ENCODE measurements at regions not wholly inside any gene's neighbourhood (a gene's known extent, or its start where the extent isn't known, plus 50 kb on each side); places are given as distances from the start of the nearest gene placed in this dataset.

DNA sequence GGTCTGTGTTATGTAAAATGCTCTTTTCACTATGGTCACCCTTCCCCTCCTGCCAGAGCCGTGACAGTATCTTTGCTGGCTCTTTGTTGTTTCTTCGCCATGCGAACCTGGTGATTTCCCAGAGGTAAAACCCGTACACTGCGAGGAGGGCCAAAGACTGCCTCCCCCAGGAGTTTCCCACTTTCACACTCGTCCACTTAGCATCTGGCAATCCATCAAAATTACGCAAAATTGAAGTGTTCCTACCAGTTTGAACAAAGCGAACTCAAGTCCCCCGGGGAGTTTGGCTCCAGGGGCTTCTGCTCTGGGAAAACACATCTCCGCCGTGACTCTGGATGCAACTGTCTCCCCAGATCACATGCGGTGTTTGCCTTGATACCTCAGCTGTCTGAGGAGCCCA, 239.9 kb downstream of the FAM43A start:
- DNase-seq (ENCODE audit: low read depth) = no peak

DNA sequence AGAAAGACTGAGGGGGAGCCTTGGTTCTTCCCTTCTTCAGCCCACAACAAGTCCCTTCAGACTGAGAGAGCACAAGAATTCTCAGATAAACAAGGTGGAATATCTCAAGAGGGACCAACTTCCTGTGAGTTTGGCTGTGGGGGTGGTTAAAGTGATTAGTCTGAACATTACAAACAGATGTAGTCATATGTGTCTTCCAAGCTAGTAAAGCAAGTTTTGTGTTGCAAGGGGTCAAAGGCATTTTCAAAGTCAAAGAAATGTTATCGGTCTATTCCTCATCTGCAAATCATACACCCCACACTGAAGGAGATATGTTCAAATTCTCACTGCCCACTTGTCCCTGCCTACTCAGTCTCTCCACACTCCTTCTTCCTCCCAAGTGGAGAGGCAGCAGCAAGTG, 242.5 kb downstream of the FAM43A start:
- DNase-seq (ENCODE audit: low read depth) = no peak

GRCh38 chr3:194928831-194929577, 243.3 kb downstream of the FAM43A start:
- DNase-seq (ENCODE audit: low read depth) = no peak

DNA sequence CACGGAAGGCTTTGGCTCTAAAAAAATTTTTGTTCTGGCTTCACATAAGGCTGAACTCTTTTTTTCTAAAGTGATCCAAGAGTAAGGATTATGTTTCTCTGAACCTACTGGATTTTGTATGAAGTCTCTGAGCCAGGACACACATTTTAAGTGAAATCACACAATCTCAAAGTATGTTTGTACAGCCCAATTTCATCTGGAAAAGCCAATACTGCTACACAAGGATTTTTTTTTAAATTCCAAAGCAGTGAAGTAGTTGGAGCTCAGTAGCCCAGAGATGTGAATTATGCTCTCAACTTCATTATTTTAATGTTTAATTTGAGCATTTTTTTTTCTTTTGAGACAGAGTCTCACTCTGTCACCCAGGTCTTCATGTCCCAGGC, 243.9 kb downstream of the FAM43A start:
- DNase-seq (ENCODE audit: low read depth) = no peak

DNA sequence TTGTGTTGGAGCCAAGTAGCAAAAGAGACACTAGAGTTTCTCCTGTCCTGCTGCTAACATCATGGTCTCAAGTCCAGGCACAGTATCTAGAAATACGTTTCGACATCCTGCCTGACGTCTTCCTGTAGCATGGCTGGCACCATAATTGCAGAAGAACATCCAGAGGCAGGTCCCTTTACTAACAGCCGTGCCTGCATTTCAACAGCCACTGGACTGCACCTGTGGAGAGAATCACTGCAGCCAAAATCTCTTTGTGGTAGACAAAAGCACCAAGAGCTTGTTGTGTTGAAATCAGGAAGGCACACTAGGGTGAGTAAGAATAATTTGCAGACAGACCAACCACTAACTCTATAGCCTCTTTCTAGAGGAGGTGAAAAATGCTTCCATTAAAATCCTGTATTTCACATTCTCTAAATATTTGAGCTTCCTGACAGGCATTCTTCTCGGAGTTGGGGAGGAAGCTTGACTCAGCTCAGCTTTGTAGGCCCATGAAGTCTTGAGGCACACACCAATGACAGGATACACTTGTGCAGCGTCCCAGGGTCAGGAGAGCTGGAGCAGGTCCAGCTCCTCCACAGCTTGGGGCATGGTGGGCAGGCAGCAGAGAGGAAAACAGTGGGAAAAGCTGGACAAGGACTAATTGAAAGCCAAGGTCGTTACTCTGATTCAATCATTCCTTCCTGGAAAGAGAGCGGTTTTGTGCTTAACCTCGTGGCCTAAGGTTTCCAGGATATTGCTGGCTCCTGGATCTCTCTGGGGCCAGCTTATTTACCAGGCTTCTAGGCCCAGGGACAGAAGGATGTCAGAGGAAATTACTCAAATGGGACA, 244.9 kb downstream of the FAM43A start:
- peak; percentile 67 for DNase-seq (ENCODE audit: low read depth)

DNA sequence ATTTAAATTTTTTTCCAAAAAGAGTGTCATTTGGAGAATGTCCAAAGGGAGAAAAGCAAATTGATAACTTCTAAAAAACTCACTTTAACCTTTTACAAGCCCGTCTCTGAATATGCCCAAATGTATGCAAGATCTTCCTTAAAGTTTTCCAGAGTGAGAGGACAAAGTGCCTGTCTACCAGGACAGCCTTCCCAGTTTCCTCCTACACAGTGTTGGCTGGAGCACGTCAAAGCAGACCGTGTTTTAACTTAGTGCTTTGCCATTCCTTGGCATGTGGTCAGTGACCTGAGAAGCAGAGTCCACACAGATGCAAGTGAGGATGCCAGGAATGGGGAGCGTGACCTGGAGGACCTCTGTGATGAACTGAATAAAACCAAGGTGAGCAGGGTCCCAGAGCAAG, 245.7 kb downstream of the FAM43A start:
- DNase-seq (ENCODE audit: low read depth) = no peak

GRCh38 chr3:194931865-194932264, 246.2 kb downstream of the FAM43A start:
- DNase-seq (ENCODE audit: low read depth) = no peak

DNA sequence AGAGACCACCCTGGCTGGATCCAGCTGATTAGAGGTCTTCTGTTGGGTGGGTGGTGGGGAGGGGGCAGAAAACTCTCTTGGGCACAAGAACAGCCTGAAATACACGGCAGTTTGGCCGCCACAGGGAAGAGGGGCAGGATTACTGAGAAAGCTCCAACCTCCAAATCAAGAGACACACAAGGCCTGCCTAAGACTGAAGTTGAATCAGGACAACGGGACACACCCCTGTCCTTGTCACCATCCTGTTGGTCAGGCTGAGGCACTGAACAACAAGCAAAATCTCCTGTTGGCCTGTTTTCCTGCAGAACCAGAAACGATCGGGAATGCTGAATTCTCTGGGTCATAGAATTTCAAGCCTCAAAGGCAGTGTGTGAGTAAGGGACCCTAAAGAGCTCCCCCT, 247.8 kb downstream of the FAM43A start:
- no peak for DNase-seq (ENCODE audit: low read depth)

- no peak for DNase-seq (ENCODE audit: low read depth)
Observed at GRCh38 chr3:194935061-194935460, 249.4 kb downstream of the FAM43A start.

DNA sequence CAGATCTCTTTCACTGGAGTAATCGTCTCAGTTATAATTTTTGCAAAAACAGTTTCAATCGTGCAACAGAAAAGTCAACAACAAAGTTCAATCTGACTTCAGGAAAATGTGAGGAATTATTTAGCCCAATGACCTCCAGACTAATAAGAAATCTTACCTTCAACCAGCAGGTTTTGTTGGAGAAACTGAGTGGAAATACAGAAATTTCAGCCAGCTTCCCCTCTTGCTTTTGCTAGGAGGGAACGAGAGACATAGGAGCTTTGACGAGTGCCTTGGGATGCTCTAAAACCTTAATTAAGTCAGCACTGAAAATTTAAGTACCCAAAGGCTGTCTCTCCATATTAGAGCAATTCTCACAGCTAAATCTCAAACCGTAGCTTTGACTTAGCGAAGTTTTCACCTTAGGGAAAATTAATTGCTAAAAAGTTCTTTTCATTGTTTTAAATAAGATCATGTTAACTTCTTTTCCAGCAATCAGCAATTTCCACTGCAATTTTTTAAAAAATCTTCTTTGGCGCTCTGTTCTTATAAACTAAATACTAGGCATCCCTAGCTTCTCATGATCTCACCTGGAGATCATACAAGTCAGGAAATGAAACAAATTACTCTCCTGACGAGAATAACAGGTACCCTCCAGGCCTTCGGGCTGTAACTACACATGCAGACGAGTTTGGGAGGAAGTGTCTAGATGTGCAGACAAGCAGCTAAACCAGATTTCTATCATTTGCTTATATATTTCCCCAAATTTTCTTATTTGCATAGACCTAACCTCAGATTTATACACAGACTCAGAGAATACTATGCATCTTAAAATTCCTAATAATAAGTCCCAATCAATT, 250.2 kb downstream of the FAM43A start:
- no peak for DNase-seq (ENCODE audit: low read depth)

- no peak for DNase-seq (ENCODE audit: low read depth)
Observed at GRCh38 chr3:194936659-194937058, 251.0 kb downstream of the FAM43A start.

- no peak for DNase-seq (ENCODE audit: low read depth)
Observed at GRCh38 chr3:194937144-194937543, 251.5 kb downstream of the FAM43A start.

DNA sequence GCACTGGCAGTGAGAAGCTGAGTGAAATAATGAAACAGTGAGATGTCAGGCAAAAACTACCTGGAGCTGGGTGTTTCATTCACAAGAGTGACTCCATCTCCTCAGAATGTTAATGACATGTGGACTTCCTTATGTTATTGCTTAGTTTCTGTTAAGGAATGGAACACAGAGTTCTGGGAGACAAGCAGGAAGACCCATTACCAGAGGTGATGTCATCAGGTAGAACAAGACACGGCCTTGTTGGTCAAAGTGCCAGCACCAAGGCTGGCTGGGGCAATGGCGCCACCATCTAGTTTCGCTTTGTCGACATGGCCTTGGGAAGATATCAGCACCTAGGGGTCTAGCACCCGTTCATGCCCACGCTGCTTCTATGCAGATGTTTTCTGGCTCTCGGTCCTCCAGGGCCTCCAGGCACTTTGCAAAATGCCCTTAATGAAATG, 252.2 kb downstream of the FAM43A start:
- no peak for DNase-seq (ENCODE audit: low read depth)

DNA sequence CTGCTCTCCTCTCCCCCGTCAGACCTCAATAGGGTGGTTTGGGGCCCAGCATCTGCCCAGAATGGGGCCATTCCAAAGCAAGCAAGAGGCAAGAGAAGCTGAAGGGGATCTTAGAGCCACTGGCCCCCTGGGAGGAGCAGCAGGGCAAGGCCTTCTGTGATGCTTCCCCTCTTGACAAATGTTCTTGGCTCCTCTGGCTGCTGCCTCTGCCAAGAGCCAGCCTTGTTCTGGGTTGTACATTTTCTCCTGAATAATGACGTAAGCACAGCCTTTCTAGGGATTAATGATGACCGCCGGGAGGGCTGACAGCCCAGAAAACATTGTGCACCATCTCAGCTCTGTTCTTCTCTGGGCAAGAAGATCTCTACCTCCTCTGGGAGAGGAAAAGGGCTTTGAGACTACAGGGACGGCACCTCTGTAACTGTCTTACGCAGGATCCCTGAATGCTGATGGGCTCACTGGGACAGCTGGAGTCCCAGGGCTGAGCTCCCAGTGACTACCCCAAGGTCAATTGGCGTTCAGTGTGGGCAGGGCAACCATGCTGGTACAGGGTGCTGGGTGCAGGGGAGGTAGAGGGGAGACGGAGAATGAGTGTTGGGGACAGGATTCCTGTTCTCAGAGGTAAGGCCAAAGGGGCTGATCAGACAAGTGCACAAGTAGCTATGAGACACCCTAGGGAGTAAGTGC, 253.3 kb downstream of the FAM43A start:
- DNase-seq (ENCODE audit: low read depth) = no peak

- no peak for DNase-seq (ENCODE audit: low read depth)
Observed at GRCh38 chr3:194939532-194939909, 253.8 kb downstream of the FAM43A start.

DNA sequence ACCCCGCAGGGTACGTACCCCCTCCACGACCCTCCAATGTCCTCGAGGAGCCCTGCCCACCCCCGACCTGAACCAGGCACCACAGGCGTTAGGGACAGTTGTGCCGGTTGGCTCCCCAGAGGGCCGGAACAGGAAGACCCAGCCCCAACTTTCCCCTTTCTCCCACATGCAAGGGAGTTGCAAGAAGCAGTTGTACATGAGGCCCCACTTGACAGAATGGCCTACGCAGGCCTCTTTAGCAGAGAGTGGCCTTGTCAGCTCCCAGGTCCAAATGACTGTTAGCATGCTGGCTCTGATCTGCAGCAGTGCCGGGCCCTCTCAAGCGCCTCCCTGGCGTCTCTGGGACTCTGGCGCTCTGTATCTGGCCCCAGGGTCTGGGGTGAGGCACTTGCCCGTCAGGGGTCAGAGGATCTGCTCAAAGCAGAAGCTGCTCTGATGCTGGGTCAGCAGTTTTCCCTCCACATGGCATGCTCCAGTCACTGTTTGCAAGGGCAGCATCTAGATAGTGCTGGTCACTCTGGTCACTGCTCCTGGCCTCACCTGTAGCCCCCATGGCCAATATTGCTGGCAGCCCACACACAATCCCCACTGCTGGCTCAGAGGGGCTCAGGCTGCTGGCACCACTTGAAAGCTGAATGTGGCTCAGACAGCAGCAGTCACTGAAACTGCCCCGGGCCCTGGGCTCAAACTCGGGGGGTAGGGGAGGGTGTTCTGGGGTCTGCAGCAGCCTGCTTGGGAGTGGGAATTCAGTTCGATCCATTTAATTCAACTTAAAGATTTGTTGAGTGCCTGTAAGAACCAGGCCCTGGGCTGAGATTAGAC, 254.5 kb downstream of the FAM43A start:
- DNase-seq (ENCODE audit: low read depth) = no peak

DNA sequence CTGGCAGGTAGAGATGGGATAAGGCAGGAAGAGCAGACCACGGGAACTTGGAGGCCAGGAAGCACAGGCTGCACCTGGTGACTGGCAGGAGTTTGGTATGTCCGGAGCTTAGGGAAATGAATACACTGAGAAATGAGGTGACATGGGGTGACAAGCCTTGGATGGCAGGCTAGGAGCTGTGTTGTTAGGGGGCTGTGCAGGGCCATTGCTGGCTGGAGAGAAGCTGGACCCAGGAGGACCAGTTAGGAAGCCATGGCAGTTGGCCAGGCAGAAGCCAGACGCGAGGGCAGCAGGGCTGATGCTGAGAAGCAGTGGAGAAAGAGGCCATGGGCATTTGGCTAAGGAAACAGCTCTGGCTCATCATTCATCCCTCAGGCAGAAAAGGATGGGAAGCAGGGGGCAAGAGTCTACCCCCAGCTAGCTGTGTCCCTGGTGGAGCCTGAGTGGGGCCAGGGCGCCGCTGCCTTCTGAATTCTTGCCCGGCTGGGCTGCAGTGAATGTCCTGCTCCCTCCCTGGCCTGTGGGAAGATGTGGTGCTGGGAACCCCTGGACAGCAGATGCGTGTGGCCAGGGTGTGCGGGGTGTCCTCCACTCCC, 255.8 kb downstream of the FAM43A start:
- DNase-seq (ENCODE audit: low read depth) = no peak

DNA sequence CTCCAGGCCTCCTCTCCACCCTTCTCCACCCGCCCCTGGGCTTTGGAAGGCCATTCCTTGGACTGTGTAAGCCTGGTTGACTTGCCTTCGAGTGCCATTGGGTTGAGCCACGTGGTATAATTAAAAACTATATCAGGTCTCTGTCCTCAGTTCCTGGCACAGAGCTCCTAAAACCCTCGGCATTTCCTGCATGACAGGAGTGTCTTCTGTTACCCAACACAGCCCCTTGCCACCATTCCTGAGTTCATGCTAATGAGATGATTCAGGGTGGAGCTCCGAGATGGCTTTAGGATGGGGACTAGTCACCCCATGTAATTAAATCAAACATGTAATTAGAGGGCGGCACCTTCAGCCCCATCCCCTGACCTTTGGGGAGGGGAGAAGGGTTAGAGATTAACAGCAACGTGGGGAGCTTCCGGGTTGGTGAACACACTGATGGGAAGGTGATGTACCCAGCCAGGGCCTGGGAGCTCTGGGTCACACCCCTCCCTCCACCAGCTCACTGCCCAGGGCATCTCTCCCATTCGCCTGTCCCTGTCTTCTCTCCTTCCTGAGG, 256.4 kb downstream of the FAM43A start:
- DNase-seq (ENCODE audit: low read depth) = no peak

- no peak for DNase-seq (ENCODE audit: low read depth)
Observed at GRCh38 chr3:194944526-194944925, 258.8 kb downstream of the FAM43A start.

DNA sequence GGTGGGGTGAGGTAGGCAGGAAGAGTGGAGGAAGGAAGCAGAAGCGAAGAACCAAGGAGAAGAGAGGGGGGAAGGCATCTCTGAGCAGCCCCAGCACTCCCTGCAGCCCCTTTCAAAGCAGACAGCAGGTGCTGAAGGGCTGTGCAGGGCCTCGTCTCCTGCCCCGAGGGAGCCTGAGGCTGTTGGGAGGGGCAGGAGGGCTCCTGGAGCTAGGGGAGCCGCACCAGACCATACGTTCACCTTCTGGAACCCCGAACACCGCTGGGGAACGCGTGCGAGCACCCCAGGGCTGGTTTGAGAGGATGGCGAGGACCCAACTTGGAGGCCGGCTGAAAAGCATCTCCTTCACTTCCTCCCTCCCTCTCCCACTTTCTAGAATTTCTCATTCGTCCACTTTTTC, 259.8 kb downstream of the FAM43A start:
- no peak for DNase-seq (ENCODE audit: low read depth)
